ENCODE measurements at regions not wholly inside any gene's neighbourhood (a gene's known extent, or its start where the extent isn't known, plus 50 kb on each side); places are given as distances from the start of the nearest gene placed in this dataset.
"Not testable (repeated sequence)": the region's sequence is repeated elsewhere in the genome, so short reads cannot be mapped to it uniquely, and the experiment has no call there.

DNA sequence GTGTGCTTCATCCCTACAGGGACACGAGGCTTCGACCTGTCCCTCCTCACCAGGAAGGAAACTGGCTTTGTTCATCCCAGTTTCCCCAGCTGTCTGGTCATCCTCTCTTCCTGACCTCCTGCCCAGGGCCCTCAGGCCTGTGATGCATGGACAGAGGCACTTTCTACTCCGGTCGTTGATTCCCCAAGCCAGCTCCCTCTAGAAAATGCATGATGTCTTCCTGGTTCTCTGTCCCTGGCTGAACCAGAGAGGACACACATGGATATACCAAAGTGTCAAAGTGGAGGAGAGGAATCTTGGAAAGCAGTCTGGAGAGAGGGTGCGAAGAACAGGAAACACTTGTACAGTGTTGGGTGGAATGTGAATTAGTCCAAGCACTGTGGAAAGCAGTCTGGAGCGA is 501.4 kb downstream of the TMEM121 start:
- H3K4me1 ChIP-seq (ENCODE audit: control insufficient read depth, insufficient read depth, low read length); H3K36me3 ChIP-seq (ENCODE audit: control insufficient read depth, insufficient read depth, low read length); H3K9me3 ChIP-seq (ENCODE audit: control insufficient read depth, low read depth, low read length); H3K27ac ChIP-seq (ENCODE audit: low read length); H3K27me3 ChIP-seq (ENCODE audit: control insufficient read depth, insufficient read depth, low read length); DNase-seq; H3K4me3 ChIP-seq (ENCODE audit: low read length): not testable (repeated sequence)
- WGBS (ENCODE audit: insufficient coverage, low lambda C conversion rate): 83% methylated on average over 1 of the region's 6 CpGs

DNA sequence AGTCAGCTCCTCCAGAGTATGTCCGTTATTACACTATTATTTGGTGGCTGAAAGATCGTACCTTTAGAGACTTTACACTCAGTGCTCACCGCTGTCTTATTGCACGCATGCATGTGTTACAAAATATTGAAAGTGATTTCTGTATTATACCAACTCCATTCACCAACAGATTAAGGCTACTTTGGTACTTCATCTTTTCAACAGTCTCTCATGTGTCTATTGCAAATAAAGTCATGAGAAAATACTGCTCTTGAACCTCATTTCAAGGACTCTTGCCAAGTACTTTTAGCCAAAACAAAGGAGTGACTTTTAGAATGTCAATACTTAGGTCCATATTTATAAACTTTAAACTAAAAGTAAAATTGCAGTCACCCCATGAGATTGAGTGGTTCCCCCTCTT is 503.6 kb downstream of the TMEM121 start:
- Histone ChIP-seq H3K27me3 (ENCODE audit: control insufficient read depth, insufficient read depth, low read length) (no peaks in the 10 kb centered on the region), H3K27ac (ENCODE audit: low read length) (no peak overlapping the region), H3K9me3 (ENCODE audit: control insufficient read depth, low read depth, low read length) (peaks cover 2% of the 10 kb centered on the region), H3K4me1 (ENCODE audit: control insufficient read depth, insufficient read depth, low read length) (no peaks in the 10 kb centered on the region), H3K4me3 (ENCODE audit: low read length) (no peak overlapping the region), H3K36me3 (ENCODE audit: control insufficient read depth, insufficient read depth, low read length) (no peaks in the 10 kb centered on the region)
- no peak for DNase-seq
- WGBS (ENCODE audit: insufficient coverage, low lambda C conversion rate): no CpG with 5 or more reads among the region's 4 CpGs

DNA sequence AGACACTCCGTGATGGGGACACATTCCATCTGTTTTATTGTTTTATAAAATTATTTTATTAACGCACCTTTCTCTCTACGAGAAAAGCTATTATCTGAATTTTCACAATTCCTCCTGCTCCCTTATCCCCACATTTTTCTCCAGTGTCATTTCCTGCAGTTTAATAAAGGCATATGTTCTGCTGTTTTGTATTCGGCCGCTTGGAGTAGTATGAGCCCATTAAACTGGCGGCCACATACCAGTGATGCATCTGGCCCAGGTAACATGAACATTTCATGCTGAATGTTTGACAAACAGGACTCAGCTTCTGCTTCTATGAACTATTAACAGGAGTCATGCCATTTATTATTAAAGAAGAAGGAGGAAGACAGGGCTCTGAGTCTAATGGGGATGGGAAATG is 511.0 kb downstream of the TMEM121 start:
- 68% methylated on average over 3 of the region's 6 CpGs for WGBS (ENCODE audit: insufficient coverage, low lambda C conversion rate)
- Histone ChIP-seq H3K9me3 (ENCODE audit: control insufficient read depth, low read depth, low read length) (no peaks in the 10 kb centered on the region), H3K27ac (ENCODE audit: low read length) (no peak overlapping the region), H3K27me3 (ENCODE audit: control insufficient read depth, insufficient read depth, low read length) (no peaks in the 10 kb centered on the region), H3K4me1 (ENCODE audit: control insufficient read depth, insufficient read depth, low read length) (no peaks in the 10 kb centered on the region), H3K4me3 (ENCODE audit: low read length) (no peak overlapping the region), H3K36me3 (ENCODE audit: control insufficient read depth, insufficient read depth, low read length) (no peaks in the 10 kb centered on the region)
- DNase-seq: no peak

DNA sequence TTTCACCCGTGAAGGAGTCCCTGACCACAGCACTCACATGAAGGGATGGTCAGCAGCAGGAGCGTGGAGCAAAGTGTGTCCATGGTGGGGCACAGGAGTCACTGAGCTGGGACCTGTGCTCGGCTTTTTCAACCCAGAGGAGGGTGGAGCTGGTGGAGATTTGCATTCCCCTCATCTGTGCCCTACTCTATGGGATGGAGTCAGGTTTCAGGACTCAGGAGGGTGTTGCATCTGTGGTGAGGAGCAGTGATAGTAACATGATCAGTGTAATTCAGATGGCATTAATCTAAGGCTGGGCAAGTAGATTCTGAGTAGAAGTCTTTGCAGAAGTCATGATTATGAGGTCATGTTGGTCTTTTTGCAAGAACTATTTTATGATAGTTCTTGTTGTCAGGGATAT is 511.9 kb downstream of the TMEM121 start:
- H3K27me3 ChIP-seq (ENCODE audit: control insufficient read depth, insufficient read depth, low read length): no peaks in the 10 kb centered on the region
- no peaks in the 10 kb centered on the region for H3K9me3 ChIP-seq (ENCODE audit: control insufficient read depth, low read depth, low read length)
- H3K4me3 ChIP-seq (ENCODE audit: low read length): no peak overlapping the region
- no peak overlapping the region for H3K27ac ChIP-seq (ENCODE audit: low read length)
- no peak for DNase-seq
- WGBS (ENCODE audit: insufficient coverage, low lambda C conversion rate): no CpG with 5 or more reads among the region's 3 CpGs
- H3K4me1 ChIP-seq (ENCODE audit: control insufficient read depth, insufficient read depth, low read length): no peaks in the 10 kb centered on the region
- H3K36me3 ChIP-seq (ENCODE audit: control insufficient read depth, insufficient read depth, low read length): no peaks in the 10 kb centered on the region

DNA sequence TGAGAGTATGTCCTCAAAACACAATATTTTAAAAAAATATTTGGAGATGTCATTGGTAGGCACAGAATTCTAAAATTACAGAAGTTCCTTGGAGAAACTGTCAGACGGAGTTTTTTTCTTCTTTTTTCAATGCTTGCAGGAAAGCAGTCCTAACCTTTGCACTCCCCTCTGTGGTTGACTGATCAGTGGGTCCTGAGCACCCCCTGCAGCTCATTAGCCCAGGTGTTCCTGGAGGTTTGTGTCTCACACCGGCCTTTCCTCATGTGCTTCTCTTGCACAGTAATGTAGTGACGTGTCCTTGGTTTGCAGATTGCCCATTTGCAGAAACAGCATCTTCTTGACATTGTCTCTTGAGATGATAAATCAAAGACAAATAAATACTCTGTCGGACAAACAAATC is 513.0 kb downstream of the TMEM121 start:
- H3K27me3 ChIP-seq (ENCODE audit: control insufficient read depth, insufficient read depth, low read length): no peaks in the 10 kb centered on the region
- no peak for DNase-seq

DNA sequence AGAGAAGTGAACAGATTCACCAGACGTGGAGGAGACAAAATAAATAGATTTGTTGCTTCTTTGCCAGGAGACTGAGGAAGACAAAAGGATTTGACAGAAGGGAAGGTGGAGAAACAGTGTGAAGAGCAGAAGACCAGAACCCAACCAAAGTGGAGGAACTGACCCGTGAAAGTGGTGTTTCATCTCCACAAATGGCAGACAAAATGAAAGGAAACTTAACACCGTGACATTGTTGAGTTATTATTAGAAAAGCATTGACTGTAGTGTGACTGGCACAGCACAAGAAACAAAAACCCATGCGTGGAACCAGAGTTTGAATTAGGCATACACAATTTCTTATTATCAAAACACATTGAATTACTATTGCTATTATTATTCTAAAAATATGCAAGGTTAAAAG is 518.1 kb downstream of the TMEM121 start:
- DNase-seq: no peak
- H3K27ac ChIP-seq (ENCODE audit: low read length): no peak overlapping the region
- no peak overlapping the region for H3K4me3 ChIP-seq (ENCODE audit: low read length)
- 54% methylated on average over 2 of the region's 4 CpGs for WGBS (ENCODE audit: insufficient coverage, low lambda C conversion rate)
- no peaks in the 10 kb centered on the region for H3K27me3 ChIP-seq (ENCODE audit: control insufficient read depth, insufficient read depth, low read length)
- H3K4me1 ChIP-seq (ENCODE audit: control insufficient read depth, insufficient read depth, low read length): no peaks in the 10 kb centered on the region
- H3K9me3 ChIP-seq (ENCODE audit: control insufficient read depth, low read depth, low read length): peaks cover 4% of the 10 kb centered on the region
- H3K36me3 ChIP-seq (ENCODE audit: control insufficient read depth, insufficient read depth, low read length): no peaks in the 10 kb centered on the region

More for the DNA sequence above, 513.0 kb downstream of the TMEM121 start:
- 55% methylated on average over 2 of the region's 4 CpGs for WGBS (ENCODE audit: insufficient coverage, low lambda C conversion rate)
- no peaks in the 10 kb centered on the region for H3K4me1 ChIP-seq (ENCODE audit: control insufficient read depth, insufficient read depth, low read length)
- H3K4me3 ChIP-seq (ENCODE audit: low read length): no peak overlapping the region
- H3K36me3 ChIP-seq (ENCODE audit: control insufficient read depth, insufficient read depth, low read length): no peaks in the 10 kb centered on the region
- H3K27ac ChIP-seq (ENCODE audit: low read length): no peak overlapping the region
- no peaks in the 10 kb centered on the region for H3K9me3 ChIP-seq (ENCODE audit: control insufficient read depth, low read depth, low read length)

DNA sequence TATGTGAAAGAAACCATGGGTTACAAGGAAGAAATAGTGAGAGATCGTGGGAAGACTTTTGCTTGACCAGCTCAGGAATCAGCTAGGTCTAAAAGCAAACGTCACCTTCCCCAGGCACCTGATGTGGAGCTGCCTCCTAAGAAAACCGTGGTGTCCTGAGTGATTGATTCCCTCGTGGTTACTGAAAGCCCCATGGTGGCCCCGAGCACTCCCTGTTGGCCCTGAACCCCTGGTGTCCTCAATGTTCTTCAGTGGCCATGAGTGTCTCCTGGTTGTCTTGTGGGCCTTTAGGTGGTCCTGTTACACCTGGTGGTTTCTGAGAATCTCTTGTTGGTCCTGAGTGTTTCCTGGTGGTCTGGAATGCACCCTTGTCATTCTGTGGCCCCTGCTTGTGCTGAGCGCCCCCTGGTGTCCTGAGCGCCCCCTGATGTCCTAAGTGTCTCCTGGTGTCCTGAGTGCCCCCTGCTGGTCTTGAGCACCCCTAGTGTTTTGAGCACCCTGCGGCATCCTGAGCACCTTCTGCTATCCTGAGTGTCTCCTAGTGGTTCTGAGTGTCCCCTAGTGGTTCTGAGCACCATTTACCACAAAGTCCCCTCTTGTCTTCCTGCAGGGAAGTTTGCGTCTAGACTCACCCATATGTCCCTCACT is 518.7 kb downstream of the TMEM121 start:
- WGBS (ENCODE audit: insufficient coverage, low lambda C conversion rate): no CpG with 5 or more reads among the region's 9 CpGs
- Histone ChIP-seq H3K4me3 (ENCODE audit: low read length) (no peak overlapping the region), H3K9me3 (ENCODE audit: control insufficient read depth, low read depth, low read length) (peaks cover 4% of the 10 kb centered on the region), H3K27me3 (ENCODE audit: control insufficient read depth, insufficient read depth, low read length) (no peaks in the 10 kb centered on the region), H3K36me3 (ENCODE audit: control insufficient read depth, insufficient read depth, low read length) (no peaks in the 10 kb centered on the region), H3K27ac (ENCODE audit: low read length) (no peak overlapping the region), H3K4me1 (ENCODE audit: control insufficient read depth, insufficient read depth, low read length) (no peaks in the 10 kb centered on the region)
- DNase-seq: no peak

DNA sequence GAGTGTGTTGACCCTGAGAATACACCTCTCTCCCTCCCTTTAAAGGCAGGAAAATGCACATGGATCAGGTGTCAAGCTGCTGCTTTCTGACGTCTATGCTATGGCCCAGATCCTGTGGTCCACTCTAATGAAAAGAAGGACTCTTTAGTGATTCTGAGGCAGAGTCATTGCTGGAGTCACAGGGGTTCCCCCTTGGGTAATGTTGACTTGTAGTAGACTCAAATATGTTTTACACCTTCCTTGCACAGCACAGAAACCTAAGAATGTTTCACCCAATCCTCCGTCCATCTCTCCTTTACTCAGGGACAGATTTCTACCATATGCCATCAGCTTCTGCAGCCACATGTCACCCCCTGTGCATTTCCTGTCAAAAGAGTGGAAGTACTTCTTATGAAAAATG is 525.4 kb downstream of the TMEM121 start:
- DNase-seq: no peak
- no peaks in the 10 kb centered on the region for H3K27me3 ChIP-seq (ENCODE audit: control insufficient read depth, insufficient read depth, low read length)
- no CpG with 5 or more reads among the region's 2 CpGs for WGBS (ENCODE audit: insufficient coverage, low lambda C conversion rate)

DNA sequence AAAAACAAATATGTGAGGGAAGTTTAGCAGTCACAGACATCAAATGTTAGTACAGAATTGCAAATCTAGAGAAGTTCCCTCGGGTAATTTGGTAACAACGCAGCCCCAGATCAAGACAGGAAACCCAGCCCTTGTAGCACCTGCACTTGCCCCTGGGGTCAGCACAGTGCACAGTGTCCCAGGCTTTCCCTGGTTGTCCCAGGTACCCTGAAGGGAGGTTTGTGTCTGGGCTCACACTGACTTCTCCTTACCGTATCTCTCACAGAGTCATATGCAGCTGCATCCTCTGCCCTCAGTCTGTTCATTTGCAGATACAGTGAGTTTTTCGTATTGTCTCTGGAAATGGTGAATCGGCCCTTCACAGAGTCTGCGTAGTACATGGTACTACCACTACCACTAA is 528.9 kb downstream of the TMEM121 start:
- Histone ChIP-seq H3K4me3 (ENCODE audit: low read length) (no peak overlapping the region), H3K27me3 (ENCODE audit: control insufficient read depth, insufficient read depth, low read length) (no peaks in the 10 kb centered on the region), H3K27ac (ENCODE audit: low read length) (no peak overlapping the region), H3K4me1 (ENCODE audit: control insufficient read depth, insufficient read depth, low read length) (no peaks in the 10 kb centered on the region), H3K36me3 (ENCODE audit: control insufficient read depth, insufficient read depth, low read length) (no peaks in the 10 kb centered on the region), H3K9me3 (ENCODE audit: control insufficient read depth, low read depth, low read length) (no peaks in the 10 kb centered on the region)
- no peak for DNase-seq
- no CpG with 5 or more reads among the region's 6 CpGs for WGBS (ENCODE audit: insufficient coverage, low lambda C conversion rate)

More for the DNA sequence above, 525.4 kb downstream of the TMEM121 start:
- no peak overlapping the region for H3K4me3 ChIP-seq (ENCODE audit: low read length)
- no peaks in the 10 kb centered on the region for H3K36me3 ChIP-seq (ENCODE audit: control insufficient read depth, insufficient read depth, low read length)
- H3K9me3 ChIP-seq (ENCODE audit: control insufficient read depth, low read depth, low read length): no peaks in the 10 kb centered on the region
- H3K4me1 ChIP-seq (ENCODE audit: control insufficient read depth, insufficient read depth, low read length): no peaks in the 10 kb centered on the region
- H3K27ac ChIP-seq (ENCODE audit: low read length): no peak overlapping the region

DNA sequence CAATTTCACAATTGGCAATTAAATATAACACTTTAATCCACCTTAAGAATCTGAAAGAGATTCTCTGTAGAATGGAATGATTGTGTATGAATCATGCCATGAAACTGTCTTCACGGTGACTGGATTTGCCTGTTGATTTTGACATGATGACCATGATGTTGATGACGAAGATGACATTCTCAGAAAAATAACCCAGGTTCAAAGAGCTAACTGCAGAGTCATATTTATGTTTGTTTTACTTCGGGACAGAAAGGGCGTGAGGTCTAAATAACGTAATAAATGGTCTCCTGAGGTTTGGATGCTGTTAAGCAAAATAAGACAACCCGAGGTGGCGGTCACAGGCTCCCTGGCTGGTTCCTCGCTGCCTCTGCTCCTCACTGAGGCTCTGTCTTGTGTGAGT is 532.0 kb downstream of the TMEM121 start:
- Histone ChIP-seq H3K27ac (ENCODE audit: low read length) (no peak overlapping the region), H3K27me3 (ENCODE audit: control insufficient read depth, insufficient read depth, low read length) (no peaks in the 10 kb centered on the region), H3K4me1 (ENCODE audit: control insufficient read depth, insufficient read depth, low read length) (no peaks in the 10 kb centered on the region), H3K4me3 (ENCODE audit: low read length) (no peak overlapping the region), H3K9me3 (ENCODE audit: control insufficient read depth, low read depth, low read length) (no peaks in the 10 kb centered on the region), H3K36me3 (ENCODE audit: control insufficient read depth, insufficient read depth, low read length) (no peaks in the 10 kb centered on the region)
- no peak for DNase-seq
- WGBS (ENCODE audit: insufficient coverage, low lambda C conversion rate): 40% methylated on average over 1 of the region's 8 CpGs

DNA sequence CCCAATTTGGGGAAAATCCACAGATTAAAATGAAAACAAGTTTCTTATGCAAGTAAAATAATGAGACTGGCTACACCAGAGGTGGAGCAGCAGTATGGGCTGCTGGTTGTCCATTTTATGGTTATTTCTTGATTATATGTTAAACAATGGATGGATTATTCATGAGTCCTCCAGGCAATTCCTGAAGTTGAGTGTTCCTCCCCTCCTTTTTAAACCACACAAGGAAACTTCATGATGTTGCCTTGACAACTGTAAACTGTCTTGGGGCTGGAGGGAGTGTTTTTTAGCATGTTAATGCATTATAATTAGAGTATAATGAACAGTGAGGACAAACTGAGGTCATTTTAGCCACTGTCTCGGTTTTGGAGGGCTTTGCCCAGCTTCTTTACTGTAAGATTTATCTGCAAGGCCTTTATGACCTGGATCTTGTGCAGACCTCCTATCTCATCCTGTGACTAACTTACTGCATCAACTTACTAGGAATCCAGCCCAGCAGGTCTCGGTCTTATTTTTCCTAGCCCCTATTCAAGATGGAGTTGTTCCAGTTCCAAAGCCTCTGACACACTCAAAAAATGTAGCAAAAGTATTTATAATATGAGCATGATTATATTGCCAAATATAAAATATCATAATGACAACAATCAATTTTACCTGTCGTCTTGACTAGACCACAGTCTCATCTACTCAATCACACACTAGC is 534.0 kb downstream of the TMEM121 start:
- H3K27me3 ChIP-seq (ENCODE audit: control insufficient read depth, insufficient read depth, low read length): no peaks in the 10 kb centered on the region
- no peak for DNase-seq
- no peak overlapping the region for H3K27ac ChIP-seq (ENCODE audit: low read length)
- no peak overlapping the region for H3K4me3 ChIP-seq (ENCODE audit: low read length)
- no CpG with 5 or more reads among the region's 3 CpGs for WGBS (ENCODE audit: insufficient coverage, low lambda C conversion rate)
- no peaks in the 10 kb centered on the region for H3K36me3 ChIP-seq (ENCODE audit: control insufficient read depth, insufficient read depth, low read length)
- H3K9me3 ChIP-seq (ENCODE audit: control insufficient read depth, low read depth, low read length): no peaks in the 10 kb centered on the region
- no peaks in the 10 kb centered on the region for H3K4me1 ChIP-seq (ENCODE audit: control insufficient read depth, insufficient read depth, low read length)

All from large intestine (tissue), 3 donors.